Stimulated activated naive B cell treated with anti-CD40 and anti-IgM and Interleukin-4, amounts not matched to agents 10 μg/mL and 1 μg/mL and 100 μg/mL, for 72 hours (primary cell): ENCODE measurements at regions not wholly inside any gene's neighbourhood (a gene's known extent, or its start where the extent isn't known, plus 50 kb on each side); places are given as distances from the start of the nearest gene placed in this dataset.
"Not testable (repeated sequence)": the region's sequence is repeated elsewhere in the genome, so short reads cannot be mapped to it uniquely, and the experiment has no call there.

ENCODE experiments used
- ATAC-seq, 2 donors: fragments of 150-1000 bp; cut with Tn5 transposase; replicated peaks; 2 replicates each; pipeline ENCODE4 v1.10.0; 2021; ENCODE audit warnings: moderate library complexity in 1 of 2
- DNase-seq: peaks from one replicate; pipeline ENCODE4 v3.0.0; 2021
- H3K27ac Mint-ChIP-seq: one replicate; pipeline ENCODE4 v1.8.0; 2022; ENCODE audit warnings: mild to moderate bottlenecking, mixed read lengths
- H3K27me3 Mint-ChIP-seq, 2 donors: one replicate each; pipeline ENCODE4 v1.8.0; 2022; ENCODE audit warnings: mixed read lengths in 2 of 2
- H3K36me3 Mint-ChIP-seq, 2 donors: one replicate each; pipeline ENCODE4 v1.8.0; 2022; ENCODE audit warnings: mixed read lengths in 2 of 2, mild to moderate bottlenecking in 1 of 2
- H3K4me1 Mint-ChIP-seq, 2 donors: one replicate each; pipeline ENCODE4 v1.8.0; 2022; ENCODE audit warnings: mixed read lengths in 2 of 2, mild to moderate bottlenecking in 1 of 2
- H3K4me3 Mint-ChIP-seq, 2 donors: one replicate each; pipeline ENCODE4 v1.8.0; 2022; ENCODE audit warnings: mild to moderate bottlenecking in 2 of 2, mixed read lengths in 2 of 2, moderate library complexity in 1 of 2
- H3K9me3 Mint-ChIP-seq, 2 donors: one replicate each; pipeline ENCODE4 v1.8.0; 2022; ENCODE audit warnings: mixed read lengths in 2 of 2, mild to moderate bottlenecking in 1 of 2

- Mint-ChIP-seq H3K4me3 (no peak overlapping the region), H3K27me3 (no peaks in the 10 kb centered on the region), H3K9me3 (no peaks in the 10 kb centered on the region), H3K36me3 (no peaks in the 10 kb centered on the region), H3K4me1 (no peaks in the 10 kb centered on the region), H3K27ac (no peak overlapping the region)
- no peak for ATAC-seq
- no peak for DNase-seq
Observed at GRCh38 chr3:75171630-75172230, 492.4 kb upstream of the FRG2C start.

GRCh38 chr3:75176937-75177336, 487.2 kb upstream of the FRG2C start:
- H3K36me3 Mint-ChIP-seq = no peaks in the 10 kb centered on the region
- H3K27ac Mint-ChIP-seq = no peak overlapping the region
- no peak overlapping the region for H3K4me3 Mint-ChIP-seq
- H3K4me1 Mint-ChIP-seq = no peaks in the 10 kb centered on the region
- ATAC-seq = no peak
- H3K27me3 Mint-ChIP-seq = no peaks in the 10 kb centered on the region
- H3K9me3 Mint-ChIP-seq = no peaks in the 10 kb centered on the region
- DNase-seq = no peak

- ATAC-seq (no peak), DNase-seq (no peak)
- Mint-ChIP-seq H3K36me3 (no peaks in the 10 kb centered on the region), H3K9me3 (no peaks in the 10 kb centered on the region), H3K4me1 (no peaks in the 10 kb centered on the region), H3K27ac (no peak overlapping the region), H3K4me3 (no peak overlapping the region), H3K27me3 (no peaks in the 10 kb centered on the region)
Observed at GRCh38 chr3:75180235-75180944, 483.7 kb upstream of the FRG2C start.

- H3K4me1 Mint-ChIP-seq = no peaks in the 10 kb centered on the region
- H3K4me3 Mint-ChIP-seq = no peak overlapping the region
- H3K9me3 Mint-ChIP-seq = no peaks in the 10 kb centered on the region
- ATAC-seq = no peak
- DNase-seq = no peak
- H3K27ac Mint-ChIP-seq = no peak overlapping the region
- no peaks in the 10 kb centered on the region for H3K36me3 Mint-ChIP-seq
- H3K27me3 Mint-ChIP-seq = no peaks in the 10 kb centered on the region
Observed at GRCh38 chr3:75180945-75181298, 483.2 kb upstream of the FRG2C start.

- Mint-ChIP-seq H3K27ac (no peak overlapping the region), H3K27me3 (no peaks in the 10 kb centered on the region), H3K9me3 (no peaks in the 10 kb centered on the region), H3K4me3 (no peak overlapping the region), H3K36me3 (no peaks in the 10 kb centered on the region), H3K4me1 (no peaks in the 10 kb centered on the region)
- no peak for ATAC-seq
- no peak for DNase-seq
Observed at GRCh38 chr3:75188962-75189361, 475.2 kb upstream of the FRG2C start.

- no peaks in the 10 kb centered on the region for H3K27me3 Mint-ChIP-seq
- no peak overlapping the region for H3K27ac Mint-ChIP-seq
- ATAC-seq (peak in 1 of 2 donors; percentile 47), DNase-seq (no peak)
- no peaks in the 10 kb centered on the region for H3K9me3 Mint-ChIP-seq
- no peaks in the 10 kb centered on the region for H3K36me3 Mint-ChIP-seq
- no peaks in the 10 kb centered on the region for H3K4me1 Mint-ChIP-seq
- no peak overlapping the region for H3K4me3 Mint-ChIP-seq
Observed at GRCh38 chr3:75192146-75192616, 471.9 kb upstream of the FRG2C start.

GRCh38 chr3:75193797-75194196, 470.3 kb upstream of the FRG2C start:
- no peak for ATAC-seq
- Mint-ChIP-seq H3K36me3 (no peaks in the 10 kb centered on the region), H3K4me3 (no peak overlapping the region), H3K9me3 (no peaks in the 10 kb centered on the region), H3K27me3 (no peaks in the 10 kb centered on the region), H3K4me1 (no peaks in the 10 kb centered on the region), H3K27ac (no peak overlapping the region)
- DNase-seq = no peak

- H3K27ac Mint-ChIP-seq, H3K36me3 Mint-ChIP-seq, H3K4me3 Mint-ChIP-seq, H3K9me3 Mint-ChIP-seq, H3K4me1 Mint-ChIP-seq, H3K27me3 Mint-ChIP-seq, ATAC-seq, DNase-seq: not testable (repeated sequence)
Observed at GRCh38 chr3:75214332-75214731, 449.8 kb upstream of the FRG2C start.

- Mint-ChIP-seq H3K9me3 (peaks cover 5 to 8% of the 10 kb centered on the region in 2 donors), H3K27ac (no peak overlapping the region), H3K4me3 (no peak overlapping the region), H3K36me3 (no peaks in the 10 kb centered on the region), H3K4me1 (no peaks in the 10 kb centered on the region), H3K27me3 (no peaks in the 10 kb centered on the region)
- DNase-seq = no peak
- ATAC-seq = no peak
Observed at GRCh38 chr3:75218577-75218976, 445.6 kb upstream of the FRG2C start.

- ATAC-seq = no peak
- no peaks in the 10 kb centered on the region for H3K9me3 Mint-ChIP-seq
- H3K4me1 Mint-ChIP-seq = no peaks in the 10 kb centered on the region
- no peak overlapping the region for H3K27ac Mint-ChIP-seq
- no peak for DNase-seq
- H3K27me3 Mint-ChIP-seq = no peaks in the 10 kb centered on the region
- H3K4me3 Mint-ChIP-seq = no peak overlapping the region
- H3K36me3 Mint-ChIP-seq = no peaks in the 10 kb centered on the region
Observed at GRCh38 chr3:75220932-75221331, 443.2 kb upstream of the FRG2C start.

GRCh38 chr3:75224412-75224811, 439.7 kb upstream of the FRG2C start:
- no peaks in the 10 kb centered on the region for H3K27me3 Mint-ChIP-seq
- H3K9me3 Mint-ChIP-seq = no peaks in the 10 kb centered on the region
- DNase-seq = no peak
- no peak overlapping the region for H3K27ac Mint-ChIP-seq
- H3K4me3 Mint-ChIP-seq = no peak overlapping the region
- ATAC-seq = no peak
- no peaks in the 10 kb centered on the region for H3K36me3 Mint-ChIP-seq
- no peaks in the 10 kb centered on the region for H3K4me1 Mint-ChIP-seq

GRCh38 chr3:75232216-75232615, 431.9 kb upstream of the FRG2C start:
- Mint-ChIP-seq H3K27ac (no peak overlapping the region), H3K4me1 (no peaks in the 10 kb centered on the region), H3K27me3 (peaks cover 0 to 6% of the 10 kb centered on the region in 2 donors), H3K36me3 (no peaks in the 10 kb centered on the region), H3K9me3 (peaks cover 0 to 4% of the 10 kb centered on the region in 2 donors), H3K4me3 (no peak overlapping the region)
- DNase-seq = no peak
- ATAC-seq = no peak

- H3K36me3 Mint-ChIP-seq = no peaks in the 10 kb centered on the region
- ATAC-seq = no peak
- H3K27me3 Mint-ChIP-seq = peaks cover 0 to 6% of the 10 kb centered on the region in 2 donors
- peaks cover 0 to 6% of the 10 kb centered on the region in 2 donors for H3K9me3 Mint-ChIP-seq
- no peak overlapping the region for H3K4me3 Mint-ChIP-seq
- no peak overlapping the region for H3K27ac Mint-ChIP-seq
- DNase-seq = no peak
- H3K4me1 Mint-ChIP-seq = no peaks in the 10 kb centered on the region
Observed at GRCh38 chr3:75235631-75236030, 428.5 kb upstream of the FRG2C start.

- DNase-seq = no peak
- Mint-ChIP-seq H3K27ac (no peak overlapping the region), H3K36me3 (no peaks in the 10 kb centered on the region), H3K27me3 (peaks cover 0 to 6% of the 10 kb centered on the region in 2 donors), H3K9me3 (peaks cover 0 to 6% of the 10 kb centered on the region in 2 donors), H3K4me3 (no peak overlapping the region), H3K4me1 (no peaks in the 10 kb centered on the region)
- no peak for ATAC-seq
Observed at GRCh38 chr3:75237053-75237452, 427.1 kb upstream of the FRG2C start.

GRCh38 chr3:75237477-75237876, 426.7 kb upstream of the FRG2C start:
- H3K27ac Mint-ChIP-seq = no peak overlapping the region
- no peaks in the 10 kb centered on the region for H3K36me3 Mint-ChIP-seq
- H3K4me1 Mint-ChIP-seq = no peaks in the 10 kb centered on the region
- ATAC-seq (no peak), DNase-seq (no peak)
- H3K27me3 Mint-ChIP-seq = peaks cover 0 to 6% of the 10 kb centered on the region in 2 donors
- no peak overlapping the region for H3K4me3 Mint-ChIP-seq
- H3K9me3 Mint-ChIP-seq = peaks cover 0 to 6% of the 10 kb centered on the region in 2 donors
